Choroid plexus epithelial cell (primary cell): ENCODE measurements at regions not wholly inside any gene's neighbourhood (a gene's known extent, or its start where the extent isn't known, plus 50 kb on each side); places are given as distances from the start of the nearest gene placed in this dataset.
A peak's percentile ranks its signal among the peaks of the same experiment; 100 is the strongest.
"Not testable (repeated sequence)": the region's sequence is repeated elsewhere in the genome, so short reads cannot be mapped to it uniquely, and the experiment has no call there.

Experiments used
- DNase-seq: peaks from one replicate; pipeline ENCODE4 v3.0.0-alpha.2; 2010; ENCODE audit warnings: low read depth
- H3K4me3 ChIP-seq: 2 replicates; pipeline ENCODE4 v1.5.1; 2011; ENCODE audit warnings: low read depth, mild to moderate bottlenecking, control low read depth, low read length, moderate library complexity
- CTCF ChIP-seq: conservative IDR thresholded peaks from 2 replicates; pipeline ENCODE4 v1.5.1; 2011; ENCODE audit warnings: low read depth, mild to moderate bottlenecking, control low read depth, inconsistent platforms, low read length, moderate library complexity

DNA sequence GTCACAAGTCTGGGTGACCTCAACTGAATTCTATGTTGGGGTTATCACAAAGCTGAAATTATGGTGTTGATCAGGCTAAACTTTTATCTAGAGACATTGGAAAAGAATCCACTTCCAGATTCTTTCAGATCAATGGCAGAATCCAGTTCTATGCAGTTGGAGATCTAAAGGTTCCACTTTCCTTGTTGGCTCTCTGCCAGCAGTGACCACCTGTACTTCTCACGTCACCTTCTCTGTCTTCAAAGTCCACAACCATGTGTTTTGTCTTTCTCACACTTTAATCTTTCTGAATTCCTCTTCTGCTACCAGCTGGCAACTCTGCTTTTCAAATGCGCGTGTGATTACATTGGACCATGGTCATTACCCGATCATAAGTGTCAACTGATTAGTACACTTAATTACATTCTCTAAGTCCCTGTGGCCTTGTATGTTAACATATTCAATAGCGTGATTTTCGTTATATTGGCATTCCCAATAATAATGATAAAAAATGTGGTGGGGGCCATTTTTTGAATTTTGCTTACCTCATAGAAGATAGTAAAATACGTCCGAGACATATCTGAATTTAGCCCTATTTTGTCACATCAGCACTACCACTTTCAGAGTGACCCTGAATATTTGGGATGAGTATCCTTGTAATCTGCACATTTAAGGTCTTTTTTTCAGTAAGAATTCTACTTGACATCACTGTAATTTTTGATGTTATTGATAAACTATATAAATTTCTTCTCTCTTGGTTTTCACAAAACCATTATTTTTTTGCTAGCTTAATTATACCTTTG is 73.7 kb upstream of the PRDM9 start:
- TF ChIP-seq CTCF, result no peak
- DNase-seq, result no peak

GRCh38 chr5:23428705-23429104 is 78.7 kb upstream of the PRDM9 start:
- TF ChIP-seq CTCF, result no peak
- no peak for DNase-seq
- H3K4me3 ChIP-seq, result no peak overlapping the region

More for the DNA sequence above, 73.7 kb upstream of the PRDM9 start:
- H3K4me3 ChIP-seq, result no peak overlapping the region

- not testable (repeated sequence) for H3K4me3 ChIP-seq, DNase-seq
These were observed 87.2 kb upstream of the PRDM9 start for GRCh38 chr5:23420214-23420613.

GRCh38 chr5:23419115-23419514 is 88.3 kb upstream of the PRDM9 start:
- peak; percentile 1 for DNase-seq
- no peak overlapping the region for H3K4me3 ChIP-seq
- TF ChIP-seq CTCF, result no peak

GRCh38 chr5:23412515-23412914 is 94.9 kb upstream of the PRDM9 start:
- no peak for DNase-seq
- no peak overlapping the region for H3K4me3 ChIP-seq
- TF ChIP-seq CTCF, result no peak

DNA sequence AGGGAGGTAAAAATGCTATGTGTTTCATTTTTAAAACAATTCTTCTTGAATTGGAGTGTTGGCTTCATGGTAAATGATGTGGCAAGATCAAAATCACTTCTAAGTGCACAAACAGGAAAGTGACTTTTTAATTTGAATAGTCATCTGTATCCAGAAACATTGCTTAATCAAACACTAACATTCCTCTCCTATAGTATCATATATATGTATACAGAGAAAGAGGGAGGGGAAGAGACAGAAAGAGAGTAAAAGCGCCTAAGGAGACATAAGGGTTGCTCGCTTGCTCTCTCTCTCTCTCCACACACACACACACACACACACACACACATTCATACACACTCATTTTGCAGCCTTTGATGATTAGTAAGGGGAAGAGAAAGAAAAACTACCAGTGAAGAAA is 95.4 kb upstream of the PRDM9 start:
- H3K4me3 ChIP-seq, result no peak overlapping the region
- DNase-seq, result no peak
- TF ChIP-seq CTCF, result no peak

- no peak overlapping the region for H3K4me3 ChIP-seq
- no peak for DNase-seq
- TF ChIP-seq CTCF, result no peak
These were observed 96.2 kb upstream of the PRDM9 start for GRCh38 chr5:23411200-23411599.

DNA sequence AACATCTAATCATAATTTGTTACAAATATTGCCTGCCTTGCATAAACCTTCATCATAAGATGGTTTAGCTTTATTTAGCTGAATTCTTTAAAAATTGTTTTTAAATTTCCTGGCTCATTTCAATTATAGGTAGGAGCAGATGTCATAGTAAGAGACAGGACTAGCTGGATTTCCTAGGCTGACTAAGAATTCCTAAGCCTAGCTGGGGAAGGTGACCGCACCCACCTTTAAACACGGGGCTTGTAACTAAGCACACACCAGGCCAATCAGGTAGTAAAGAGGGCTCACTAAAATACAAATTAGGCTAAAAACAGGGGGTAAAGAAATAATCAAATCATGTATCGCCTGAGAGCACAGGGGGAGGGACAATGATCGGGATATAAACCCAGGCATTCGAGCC is 96.6 kb upstream of the PRDM9 start:
- DNase-seq, H3K4me3 ChIP-seq: not testable (repeated sequence)
